DND-41 (cell line): ENCODE measurements at regions not wholly inside any gene's neighbourhood (a gene's known extent, or its start where the extent isn't known, plus 50 kb on each side); places are given as distances from the start of the nearest gene placed in this dataset.

ENCODE experiments used
- EZH2 ChIP-seq: IDR thresholded peaks from 3 replicates; pipeline ENCODE4 v1.6.1; 2012; ENCODE audit warnings: borderline replicate concordance, low read depth, mild to moderate bottlenecking, moderate library complexity, low read length, inconsistent platforms; ENCODE audit not compliant: severe bottlenecking
- TF ChIP-seq, protein P1 (sequence below): IDR thresholded peaks from 2 replicates; pipeline ENCODE4 v1.5.1; 2012; ENCODE audit warnings: borderline replicate concordance, low read length, moderate library complexity, mild to moderate bottlenecking; ENCODE audit not compliant: poor library complexity, severe bottlenecking; ENCODE audit errors: extremely low read depth

DNA sequence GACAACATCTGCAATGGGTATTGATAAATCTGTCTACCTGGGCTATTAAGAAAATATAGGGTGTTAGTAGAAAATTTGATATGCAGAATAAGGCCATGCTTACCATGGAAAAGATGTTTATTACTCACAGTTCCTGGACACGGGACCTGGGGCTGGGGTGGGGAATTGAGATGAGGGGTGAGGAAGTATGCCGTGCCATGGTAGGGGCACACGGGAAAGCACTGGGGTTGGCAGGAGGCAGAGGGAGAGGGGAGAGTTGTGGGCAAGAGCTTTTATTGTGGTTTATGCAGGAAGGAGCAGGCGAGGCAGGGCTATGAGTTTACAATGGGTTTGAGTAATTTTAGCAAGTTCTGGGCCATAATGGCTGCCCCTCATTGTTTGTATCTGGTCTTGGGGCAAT, 493.8 kb downstream of the SIPA1L2 start:
- TF ChIP-seq, protein P1, sequence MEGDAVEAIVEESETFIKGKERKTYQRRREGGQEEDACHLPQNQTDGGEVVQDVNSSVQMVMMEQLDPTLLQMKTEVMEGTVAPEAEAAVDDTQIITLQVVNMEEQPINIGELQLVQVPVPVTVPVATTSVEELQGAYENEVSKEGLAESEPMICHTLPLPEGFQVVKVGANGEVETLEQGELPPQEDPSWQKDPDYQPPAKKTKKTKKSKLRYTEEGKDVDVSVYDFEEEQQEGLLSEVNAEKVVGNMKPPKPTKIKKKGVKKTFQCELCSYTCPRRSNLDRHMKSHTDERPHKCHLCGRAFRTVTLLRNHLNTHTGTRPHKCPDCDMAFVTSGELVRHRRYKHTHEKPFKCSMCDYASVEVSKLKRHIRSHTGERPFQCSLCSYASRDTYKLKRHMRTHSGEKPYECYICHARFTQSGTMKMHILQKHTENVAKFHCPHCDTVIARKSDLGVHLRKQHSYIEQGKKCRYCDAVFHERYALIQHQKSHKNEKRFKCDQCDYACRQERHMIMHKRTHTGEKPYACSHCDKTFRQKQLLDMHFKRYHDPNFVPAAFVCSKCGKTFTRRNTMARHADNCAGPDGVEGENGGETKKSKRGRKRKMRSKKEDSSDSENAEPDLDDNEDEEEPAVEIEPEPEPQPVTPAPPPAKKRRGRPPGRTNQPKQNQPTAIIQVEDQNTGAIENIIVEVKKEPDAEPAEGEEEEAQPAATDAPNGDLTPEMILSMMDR: no peak
- no peak for TF ChIP-seq EZH2
